ENCODE measurements at regions not wholly inside any gene's neighbourhood (a gene's known extent, or its start where the extent isn't known, plus 50 kb on each side); places are given as distances from the start of the nearest gene placed in this dataset.

- Histone ChIP-seq H3K4me1 (no peaks in the 10 kb centered on the region), H3K4me3 (no peak overlapping the region), H3K36me3 (no peaks in the 10 kb centered on the region), H3K27ac (no peak overlapping the region), H3K27me3 (no peaks in the 10 kb centered on the region), H3K9me3 (replicated peaks) (no peaks in the 10 kb centered on the region)
- DNase-seq: no peak
Observed at GRCh38 chr18:68555879-68556301, 159.0 kb downstream of the TMX3 start.

GRCh38 chr18:68548904-68549870, 165.7 kb downstream of the TMX3 start:
- Histone ChIP-seq H3K27me3 (no peaks in the 10 kb centered on the region), H3K27ac (no peak overlapping the region), H3K36me3 (no peaks in the 10 kb centered on the region), H3K4me3 (no peak overlapping the region), H3K9me3 (replicated peaks) (no peaks in the 10 kb centered on the region), H3K4me1 (no peaks in the 10 kb centered on the region)
- DNase-seq: no peak

- Histone ChIP-seq H3K27ac (no peak overlapping the region), H3K36me3 (no peaks in the 10 kb centered on the region), H3K4me3 (no peak overlapping the region), H3K27me3 (no peaks in the 10 kb centered on the region), H3K9me3 (replicated peaks) (no peaks in the 10 kb centered on the region), H3K4me1 (no peaks in the 10 kb centered on the region)
- DNase-seq: no peak
Observed at GRCh38 chr18:68543344-68543743, 171.6 kb downstream of the TMX3 start.

GRCh38 chr18:68542846-68543245, 172.1 kb downstream of the TMX3 start:
- no peaks in the 10 kb centered on the region for H3K27me3 ChIP-seq
- H3K36me3 ChIP-seq: no peaks in the 10 kb centered on the region
- no peaks in the 10 kb centered on the region for H3K4me1 ChIP-seq
- H3K27ac ChIP-seq: no peak overlapping the region
- no peak overlapping the region for H3K4me3 ChIP-seq
- no peaks in the 10 kb centered on the region for H3K9me3 ChIP-seq (replicated peaks)
- DNase-seq: no peak

GRCh38 chr18:68533641-68534040, 181.3 kb downstream of the TMX3 start:
- Histone ChIP-seq H3K4me3 (no peak overlapping the region), H3K9me3 (replicated peaks) (no peaks in the 10 kb centered on the region)
- peak in 1 of 2 experiments; percentile 4 for DNase-seq

GRCh38 chr18:68532328-68532885, 182.5 kb downstream of the TMX3 start:
- peak in 1 of 2 experiments; percentile 5 for DNase-seq
- Histone ChIP-seq H3K4me3 (no peak overlapping the region), H3K4me1 (no peaks in the 10 kb centered on the region), H3K36me3 (no peaks in the 10 kb centered on the region), H3K27ac (no peak overlapping the region), H3K27me3 (no peaks in the 10 kb centered on the region), H3K9me3 (replicated peaks) (no peaks in the 10 kb centered on the region)

More at GRCh38 chr18:68533641-68534040, 181.3 kb downstream of the TMX3 start:
- Histone ChIP-seq H3K27me3 (no peaks in the 10 kb centered on the region), H3K27ac (no peak overlapping the region), H3K4me1 (no peaks in the 10 kb centered on the region), H3K36me3 (no peaks in the 10 kb centered on the region)

GRCh38 chr18:68525091-68525490, 189.8 kb downstream of the TMX3 start:
- Histone ChIP-seq H3K27ac (no peak overlapping the region), H3K27me3 (no peaks in the 10 kb centered on the region), H3K4me3 (no peak overlapping the region), H3K36me3 (no peaks in the 10 kb centered on the region), H3K9me3 (replicated peaks) (no peaks in the 10 kb centered on the region), H3K4me1 (no peaks in the 10 kb centered on the region)
- no peak for DNase-seq

GRCh38 chr18:68520406-68521075, 194.4 kb downstream of the TMX3 start:
- no peaks in the 10 kb centered on the region for H3K4me1 ChIP-seq
- no peaks in the 10 kb centered on the region for H3K36me3 ChIP-seq
- DNase-seq: no peak
- no peaks in the 10 kb centered on the region for H3K9me3 ChIP-seq (replicated peaks)
- H3K27me3 ChIP-seq: no peaks in the 10 kb centered on the region
- H3K4me3 ChIP-seq: no peak overlapping the region
- H3K27ac ChIP-seq: no peak overlapping the region

GRCh38 chr18:68519336-68519735, 195.6 kb downstream of the TMX3 start:
- Histone ChIP-seq H3K4me3 (no peak overlapping the region), H3K36me3 (no peaks in the 10 kb centered on the region), H3K27ac (no peak overlapping the region), H3K27me3 (no peaks in the 10 kb centered on the region), H3K4me1 (no peaks in the 10 kb centered on the region), H3K9me3 (replicated peaks) (no peaks in the 10 kb centered on the region)
- no peak for DNase-seq

- DNase-seq: no peak
- Histone ChIP-seq H3K36me3 (no peaks in the 10 kb centered on the region), H3K4me3 (no peak overlapping the region), H3K27ac (no peak overlapping the region), H3K9me3 (replicated peaks) (no peaks in the 10 kb centered on the region), H3K4me1 (no peaks in the 10 kb centered on the region), H3K27me3 (no peaks in the 10 kb centered on the region)
Observed at GRCh38 chr18:68509902-68510301, 205.0 kb downstream of the TMX3 start.

- Histone ChIP-seq H3K4me3 (no peak overlapping the region), H3K27ac (no peak overlapping the region), H3K27me3 (no peaks in the 10 kb centered on the region), H3K36me3 (no peaks in the 10 kb centered on the region), H3K9me3 (replicated peaks) (no peaks in the 10 kb centered on the region), H3K4me1 (no peaks in the 10 kb centered on the region)
- no peak for DNase-seq
Observed at GRCh38 chr18:68507781-68508180, 207.1 kb downstream of the TMX3 start.

GRCh38 chr18:68505178-68505574, 209.7 kb downstream of the TMX3 start:
- DNase-seq: no peak
- H3K27ac ChIP-seq: no peak overlapping the region
- no peaks in the 10 kb centered on the region for H3K9me3 ChIP-seq (replicated peaks)

GRCh38 chr18:68504441-68505177, 210.3 kb downstream of the TMX3 start:
- no peak for DNase-seq
- no peaks in the 10 kb centered on the region for H3K36me3 ChIP-seq
- H3K4me3 ChIP-seq: no peak overlapping the region
- no peaks in the 10 kb centered on the region for H3K9me3 ChIP-seq (replicated peaks)
- no peaks in the 10 kb centered on the region for H3K27me3 ChIP-seq
- no peaks in the 10 kb centered on the region for H3K4me1 ChIP-seq
- no peak overlapping the region for H3K27ac ChIP-seq

More at GRCh38 chr18:68505178-68505574, 209.7 kb downstream of the TMX3 start:
- Histone ChIP-seq H3K4me1 (no peaks in the 10 kb centered on the region), H3K4me3 (no peak overlapping the region), H3K27me3 (no peaks in the 10 kb centered on the region), H3K36me3 (no peaks in the 10 kb centered on the region)

- H3K4me1 ChIP-seq: peaks cover under 1% of the 10 kb centered on the region; the same call in 1 of the 2 replicates
- no peaks in the 10 kb centered on the region for H3K9me3 ChIP-seq (replicated peaks)
- H3K27ac ChIP-seq: no peak overlapping the region
- no peak overlapping the region for H3K4me3 ChIP-seq
- no peaks in the 10 kb centered on the region for H3K36me3 ChIP-seq
- H3K27me3 ChIP-seq: no peaks in the 10 kb centered on the region
- DNase-seq: no peak
Observed at GRCh38 chr18:68500556-68500955, 214.4 kb downstream of the TMX3 start.
